ENCODE measurements at regions not wholly inside any gene's neighbourhood (a gene's known extent, or its start where the extent isn't known, plus 50 kb on each side); places are given as distances from the start of the nearest gene placed in this dataset.

GRCh38 chr14:47826809-47827208 lies 151.4 kb upstream of the MDGA2 start:
- CTCF ChIA-PET, result interaction anchor here (0.6 kb wide), 1 partner anchor 91 kb away, joined by 3 read pairs; no protein-coding TSS in a partner anchor
- H3K27ac ChIP-seq, result no peak overlapping the region
- no peak for DNase-seq (ENCODE audit: low spot score)
- TF ChIP-seq, protein P1, sequence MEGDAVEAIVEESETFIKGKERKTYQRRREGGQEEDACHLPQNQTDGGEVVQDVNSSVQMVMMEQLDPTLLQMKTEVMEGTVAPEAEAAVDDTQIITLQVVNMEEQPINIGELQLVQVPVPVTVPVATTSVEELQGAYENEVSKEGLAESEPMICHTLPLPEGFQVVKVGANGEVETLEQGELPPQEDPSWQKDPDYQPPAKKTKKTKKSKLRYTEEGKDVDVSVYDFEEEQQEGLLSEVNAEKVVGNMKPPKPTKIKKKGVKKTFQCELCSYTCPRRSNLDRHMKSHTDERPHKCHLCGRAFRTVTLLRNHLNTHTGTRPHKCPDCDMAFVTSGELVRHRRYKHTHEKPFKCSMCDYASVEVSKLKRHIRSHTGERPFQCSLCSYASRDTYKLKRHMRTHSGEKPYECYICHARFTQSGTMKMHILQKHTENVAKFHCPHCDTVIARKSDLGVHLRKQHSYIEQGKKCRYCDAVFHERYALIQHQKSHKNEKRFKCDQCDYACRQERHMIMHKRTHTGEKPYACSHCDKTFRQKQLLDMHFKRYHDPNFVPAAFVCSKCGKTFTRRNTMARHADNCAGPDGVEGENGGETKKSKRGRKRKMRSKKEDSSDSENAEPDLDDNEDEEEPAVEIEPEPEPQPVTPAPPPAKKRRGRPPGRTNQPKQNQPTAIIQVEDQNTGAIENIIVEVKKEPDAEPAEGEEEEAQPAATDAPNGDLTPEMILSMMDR (conservative IDR thresholded peaks at IDR 0.05; ENCODE audit: low read depth), result no peak
- POLR2A ChIA-PET (ENCODE audit: low non-redundant PET), result no interaction called here

DNA sequence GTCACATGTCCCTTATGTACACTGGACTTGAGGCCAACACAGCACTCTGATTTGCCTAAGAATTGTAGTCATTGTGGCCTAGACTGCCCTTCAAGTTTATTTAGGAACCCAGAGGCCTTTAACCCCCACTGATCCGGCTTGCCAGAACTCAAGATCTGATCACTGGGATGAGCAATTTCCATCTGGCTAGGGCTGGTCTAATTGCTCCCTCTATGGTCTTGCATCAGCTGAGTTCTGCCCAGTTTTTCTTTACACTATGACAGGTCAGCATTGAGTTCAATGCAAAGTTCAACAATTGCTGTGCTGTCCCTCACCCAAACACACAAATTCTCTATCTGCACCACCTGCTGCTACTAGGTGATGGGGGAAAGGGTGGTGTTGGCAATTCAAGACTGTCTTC lies 146.9 kb upstream of the MDGA2 start:
- TF ChIP-seq, protein P1 (conservative IDR thresholded peaks at IDR 0.05; ENCODE audit: low read depth), result no peak
- DNase-seq (ENCODE audit: low spot score), result no peak
- no peak overlapping the region for H3K27ac ChIP-seq
- CTCF ChIA-PET, result interaction anchor here (0.5 kb wide), 1 partner anchor 81 kb away, joined by 3 read pairs; no protein-coding TSS in a partner anchor
- POLR2A ChIA-PET (ENCODE audit: low non-redundant PET), result no interaction called here

- TF ChIP-seq, protein P1 (conservative IDR thresholded peaks at IDR 0.05; ENCODE audit: low read depth), result no peak
- H3K27ac ChIP-seq, result no peak overlapping the region
- CTCF ChIA-PET, result no interaction called here
- POLR2A ChIA-PET (ENCODE audit: low non-redundant PET), result no interaction called here
- no peak for DNase-seq (ENCODE audit: low spot score)
These were observed 145.7 kb upstream of the MDGA2 start for GRCh38 chr14:47821135-47821534.

GRCh38 chr14:47790477-47790876 lies 115.1 kb upstream of the MDGA2 start:
- no peak for DNase-seq (ENCODE audit: low spot score)
- TF ChIP-seq, protein P1 (conservative IDR thresholded peaks at IDR 0.05; ENCODE audit: low read depth), result no peak
- CTCF ChIA-PET, result interaction anchor here (0.7 kb wide), 1 partner anchor 647 kb away, joined by 4 read pairs; no protein-coding TSS in a partner anchor
- H3K27ac ChIP-seq, result no peak overlapping the region
- POLR2A ChIA-PET (ENCODE audit: low non-redundant PET), result no interaction called here

DNA sequence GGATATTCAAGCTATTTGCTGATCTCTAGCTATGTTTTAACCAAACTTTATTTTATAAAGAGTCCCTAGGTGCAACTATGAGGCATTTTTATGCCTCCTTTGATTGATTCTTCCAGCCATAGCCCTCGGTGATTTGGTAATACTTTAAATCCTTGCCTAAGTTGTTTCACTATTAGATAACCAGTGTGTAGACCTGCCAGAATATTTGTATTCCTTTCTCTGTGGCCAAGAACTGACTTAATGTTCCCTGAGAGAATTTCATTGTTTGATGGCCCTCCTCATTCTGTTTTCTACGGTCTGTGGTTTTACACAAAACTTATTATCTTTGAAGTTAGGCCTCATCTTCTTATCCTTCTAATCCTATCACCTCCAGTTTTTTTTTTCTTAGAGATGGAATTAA lies 109.7 kb upstream of the MDGA2 start:
- TF ChIP-seq, protein P1 (conservative IDR thresholded peaks at IDR 0.05; ENCODE audit: low read depth), result no peak
- ChIA-PET POLR2A (ENCODE audit: low non-redundant PET) (no interaction called here), CTCF (no interaction called here)

DNA sequence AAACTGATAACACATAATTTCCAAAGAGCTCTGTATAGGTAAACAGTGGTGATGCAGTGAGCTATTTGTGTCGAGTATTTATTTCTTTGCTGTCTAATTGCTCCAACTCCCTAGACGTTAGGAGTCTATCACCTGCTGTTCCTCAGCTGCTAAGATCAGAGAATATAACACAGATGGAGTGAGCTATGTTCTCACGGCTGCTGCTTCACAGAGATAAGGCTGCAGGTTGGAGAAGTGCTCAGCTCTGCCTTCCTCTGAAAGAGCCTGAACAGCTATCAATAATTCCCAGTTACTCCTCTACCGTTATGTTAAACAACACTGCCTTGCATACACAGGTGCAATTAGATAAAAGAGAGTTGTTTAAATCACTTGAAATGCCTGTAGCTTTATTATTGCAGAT lies 103.2 kb upstream of the MDGA2 start:
- no peak overlapping the region for H3K27ac ChIP-seq
- POLR2A ChIA-PET (ENCODE audit: low non-redundant PET), result no interaction called here
- DNase-seq (ENCODE audit: low spot score), result no peak
- TF ChIP-seq, protein P1 (conservative IDR thresholded peaks at IDR 0.05; ENCODE audit: low read depth), result no peak
- CTCF ChIA-PET, result no interaction called here

More for the DNA sequence above, 109.7 kb upstream of the MDGA2 start:
- no peak overlapping the region for H3K27ac ChIP-seq
- no peak for DNase-seq (ENCODE audit: low spot score)

- POLR2A ChIA-PET (ENCODE audit: low non-redundant PET), result no interaction called here
- DNase-seq (ENCODE audit: low spot score), result no peak
- CTCF ChIA-PET, result interaction anchor here (0.6 kb wide), 1 partner anchor 1812 kb away, joined by 3 read pairs; no protein-coding TSS in a partner anchor
- H3K27ac ChIP-seq, result no peak overlapping the region
- TF ChIP-seq, protein P1 (conservative IDR thresholded peaks at IDR 0.05; ENCODE audit: low read depth), result no peak
These were observed 97.2 kb upstream of the MDGA2 start for GRCh38 chr14:47772652-47773051.
